PC-9 (cell line): ENCODE measurements at regions not wholly inside any gene's neighbourhood (a gene's known extent, or its start where the extent isn't known, plus 50 kb on each side); places are given as distances from the start of the nearest gene placed in this dataset.

Source experiments
- BruUV-seq: library from RNA; stranded (reverse); fragments of 400-500 nt; replicated peaks from 2 replicates; lab custom pipeline; 2021; lab: Mats Ljungman, UMichigan
- CTCF ChIA-PET: fragments of 300-600 bp; sonication (Branson Sonifier 250); formaldehyde crosslinking; loops from one replicate; lab custom pipeline; 2022; ENCODE audit warnings: antibody characterized with exemption; lab: Charles Lee
- POLR2A ChIA-PET: fragments of 300-600 bp; sonication (Branson Sonifier 250); formaldehyde crosslinking; loops from one replicate; lab custom pipeline; 2022; ENCODE audit warnings: antibody characterized with exemption; ENCODE audit not compliant: unreplicated experiment; lab: Charles Lee
- DNase-seq, 2 experiments: peaks; one replicate each; pipeline versions ENCODE4 v3.0.0 to v3.0.0-alpha.2; 2015 to 2022; ENCODE audit warnings: mixed read lengths in 1 of 2
- H2AFZ ChIP-seq: fragments of 200-600 bp; sonication (generic); 2 replicates; pipeline ENCODE4 v1.8.1; 2017; ENCODE audit warnings: antibody characterized with exemption
- H3F3A ChIP-seq: fragments of 200-600 bp; sonication (generic); 2 replicates; pipeline ENCODE4 v1.8.1; 2017; ENCODE audit warnings: antibody characterized with exemption, mild to moderate bottlenecking, low read depth; ENCODE audit not compliant: insufficient read depth
- H3K27ac ChIP-seq: fragments of 200-600 bp; sonication (generic); 2 replicates; pipeline ENCODE4 v1.6.1; 2016; ENCODE audit warnings: mixed run types
- H3K27me3 ChIP-seq: fragments of 200-600 bp; sonication (generic); 2 replicates; pipeline ENCODE4 v1.6.1; 2016; ENCODE audit warnings: low read depth, mixed run types; ENCODE audit not compliant: insufficient read depth
- H3K36me3 ChIP-seq: fragments of 200-600 bp; sonication (generic); 2 replicates; pipeline ENCODE4 v1.6.1; 2016; ENCODE audit warnings: low read depth, mixed run types
- H3K4me1 ChIP-seq: fragments of 200-600 bp; sonication (generic); replicated peaks from 2 replicates; pipeline ENCODE4 v1.6.1; 2016; ENCODE audit warnings: mixed run types; ENCODE audit not compliant: insufficient read depth
- H3K4me2 ChIP-seq: fragments of 200-600 bp; sonication (generic); 2 replicates; pipeline ENCODE4 v1.6.1; 2017; ENCODE audit warnings: mixed run types
- H3K4me3 ChIP-seq: fragments of 200-600 bp; sonication (generic); 2 replicates; pipeline ENCODE4 v1.6.1; 2016; ENCODE audit warnings: mixed run types
- H3K79me2 ChIP-seq: fragments of 200-600 bp; sonication (generic); 2 replicates; pipeline ENCODE4 v1.6.1; 2017; ENCODE audit warnings: low read depth, mixed run types
- H3K9me2 ChIP-seq: fragments of 200-600 bp; sonication (generic); 2 replicates; pipeline ENCODE4 v1.8.1; 2017; ENCODE audit warnings: mild to moderate bottlenecking; ENCODE audit not compliant: insufficient read depth
- H3K9me3 ChIP-seq: fragments of 200-600 bp; sonication (generic); 2 replicates; pipeline ENCODE4 v1.8.1; 2016; ENCODE audit warnings: low read depth; ENCODE audit not compliant: insufficient read depth
- H4K20me1 ChIP-seq: fragments of 200-600 bp; sonication (generic); 2 replicates; pipeline ENCODE4 v1.8.1; 2017; ENCODE audit not compliant: insufficient read depth
- EZH2 ChIP-seq: fragments of 200-600 bp; sonication (generic); IDR thresholded peaks from 2 replicates; pipeline ENCODE4 v1.8.0; 2017; ENCODE audit warnings: antibody characterized with exemption, low read depth
- intact Hi-C: fragments of 100-400 bp; cut with micrococcal nuclease; formaldehyde crosslinking; loops from one replicate; pipeline ENCODE4 v1.10.0; 2022; ENCODE audit not compliant: unreplicated experiment
- TF ChIP-seq, protein P1 (sequence below): fragments of 200-600 bp; sonication (generic); conservative IDR thresholded peaks from 2 replicates; pipeline ENCODE4 v1.6.1; 2017; ENCODE audit warnings: mixed run types, antibody characterized with exemption, mild to moderate bottlenecking, moderate library complexity

DNA sequence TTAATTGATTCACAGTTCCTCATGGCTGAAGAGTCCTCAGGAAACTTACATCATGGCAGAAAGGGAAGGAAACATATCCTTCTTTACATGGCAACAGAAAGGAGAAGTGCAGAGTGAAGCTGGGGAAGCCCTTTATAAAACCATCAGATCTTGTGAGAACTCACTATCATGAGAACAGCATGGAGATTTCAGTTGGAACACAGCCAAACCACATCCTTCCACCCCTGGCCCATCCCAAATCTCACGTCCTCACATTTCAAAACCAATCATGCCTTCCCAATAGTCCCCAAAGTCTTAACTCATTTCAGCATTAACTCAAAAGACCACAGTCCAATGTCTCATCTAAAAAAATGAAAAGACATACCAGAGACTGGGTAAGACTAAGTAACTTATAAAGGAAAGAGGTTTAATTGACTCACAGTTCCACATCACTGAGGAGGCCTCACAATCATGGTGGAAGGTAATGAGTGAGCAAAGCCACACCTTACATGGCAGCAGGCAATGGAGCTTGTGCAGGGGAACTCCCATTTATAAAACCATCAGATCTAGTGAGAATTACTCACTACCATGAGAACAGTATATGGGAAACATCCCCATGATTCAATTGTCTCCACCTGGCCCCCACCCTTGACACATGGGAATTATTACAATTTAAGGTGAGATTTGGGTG lies 105.2 kb downstream of the MRPL39 start:
- Histone ChIP-seq H3K27me3 (no peaks in the 10 kb centered on the region), H3F3A (no peaks in the 10 kb centered on the region), H3K4me3 (no peak overlapping the region), H3K36me3 (no peaks in the 10 kb centered on the region), H3K4me1 (no peaks in the 10 kb centered on the region), H3K79me2 (no peaks in the 10 kb centered on the region), H2AFZ (no peak overlapping the region), H4K20me1 (no peaks in the 10 kb centered on the region), H3K4me2 (no peak overlapping the region), H3K9me2 (no peaks in the 10 kb centered on the region), H3K27ac (no peak overlapping the region), H3K9me3 (no peaks in the 10 kb centered on the region)
- no peak for TF ChIP-seq EZH2
- ChIA-PET POLR2A (no interaction called here), CTCF (no interaction called here)
- intact Hi-C loops, result no loop called here
- BruUV-seq, result no TSS peak
- no peak for DNase-seq

DNA sequence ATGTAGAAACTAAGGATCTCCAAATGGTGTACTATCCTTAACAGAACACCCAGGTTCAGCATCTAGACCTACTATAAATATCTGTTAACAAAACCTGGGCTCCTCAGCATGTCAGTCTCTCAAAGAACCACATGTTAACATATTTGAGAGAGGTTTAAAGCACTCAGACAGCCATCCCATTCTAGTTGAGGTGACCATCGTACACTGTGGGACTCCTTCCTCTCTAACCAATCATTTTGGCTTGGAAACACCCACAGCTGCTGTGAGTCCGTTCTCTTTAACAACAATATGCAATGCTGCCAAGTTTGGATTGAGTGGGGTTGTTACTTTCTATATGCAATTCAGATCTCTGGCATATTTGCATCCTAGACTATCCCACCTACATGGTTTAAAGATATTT lies 105.8 kb downstream of the MRPL39 start:
- ChIA-PET POLR2A (no interaction called here), CTCF (no interaction called here)
- no TSS peak for BruUV-seq
- no peak for TF ChIP-seq EZH2
- TF ChIP-seq, protein P1, sequence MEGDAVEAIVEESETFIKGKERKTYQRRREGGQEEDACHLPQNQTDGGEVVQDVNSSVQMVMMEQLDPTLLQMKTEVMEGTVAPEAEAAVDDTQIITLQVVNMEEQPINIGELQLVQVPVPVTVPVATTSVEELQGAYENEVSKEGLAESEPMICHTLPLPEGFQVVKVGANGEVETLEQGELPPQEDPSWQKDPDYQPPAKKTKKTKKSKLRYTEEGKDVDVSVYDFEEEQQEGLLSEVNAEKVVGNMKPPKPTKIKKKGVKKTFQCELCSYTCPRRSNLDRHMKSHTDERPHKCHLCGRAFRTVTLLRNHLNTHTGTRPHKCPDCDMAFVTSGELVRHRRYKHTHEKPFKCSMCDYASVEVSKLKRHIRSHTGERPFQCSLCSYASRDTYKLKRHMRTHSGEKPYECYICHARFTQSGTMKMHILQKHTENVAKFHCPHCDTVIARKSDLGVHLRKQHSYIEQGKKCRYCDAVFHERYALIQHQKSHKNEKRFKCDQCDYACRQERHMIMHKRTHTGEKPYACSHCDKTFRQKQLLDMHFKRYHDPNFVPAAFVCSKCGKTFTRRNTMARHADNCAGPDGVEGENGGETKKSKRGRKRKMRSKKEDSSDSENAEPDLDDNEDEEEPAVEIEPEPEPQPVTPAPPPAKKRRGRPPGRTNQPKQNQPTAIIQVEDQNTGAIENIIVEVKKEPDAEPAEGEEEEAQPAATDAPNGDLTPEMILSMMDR, result no peak
- no peak for DNase-seq
- Histone ChIP-seq H3K4me2 (no peak overlapping the region), H3K79me2 (no peaks in the 10 kb centered on the region), H3K9me2 (no peaks in the 10 kb centered on the region), H3K27ac (no peak overlapping the region), H3K4me1 (no peaks in the 10 kb centered on the region), H4K20me1 (no peaks in the 10 kb centered on the region), H3K27me3 (no peaks in the 10 kb centered on the region), H2AFZ (no peak overlapping the region), H3F3A (no peaks in the 10 kb centered on the region), H3K4me3 (no peak overlapping the region), H3K9me3 (no peaks in the 10 kb centered on the region), H3K36me3 (no peaks in the 10 kb centered on the region)
- intact Hi-C loops, result no loop called here

DNA sequence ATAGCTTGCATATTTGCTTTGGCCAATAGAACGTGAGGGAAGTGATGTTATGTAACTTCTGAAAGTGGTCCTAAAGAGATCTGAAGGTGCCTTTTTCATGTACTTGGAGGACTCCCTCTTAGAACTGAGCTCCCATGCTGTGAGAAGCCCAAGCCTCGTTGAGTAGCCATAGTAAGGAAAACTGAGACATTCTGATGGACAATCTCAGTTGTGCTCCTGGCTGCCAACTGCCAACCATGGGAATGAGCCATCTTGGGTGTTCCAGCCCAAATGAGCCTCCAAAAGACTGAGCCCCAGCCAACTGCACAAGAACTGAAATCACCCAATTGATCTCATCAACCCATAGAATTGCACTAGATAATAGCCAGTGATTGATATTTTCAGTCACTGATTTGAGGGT lies 106.7 kb downstream of the MRPL39 start:
- intact Hi-C loops, result no loop called here
- TF ChIP-seq, protein P1, result no peak
- TF ChIP-seq EZH2, result no peak
- H3K27ac ChIP-seq, result no peak overlapping the region
- H4K20me1 ChIP-seq, result no peaks in the 10 kb centered on the region
- H3K4me2 ChIP-seq, result no peak overlapping the region
- no peaks in the 10 kb centered on the region for H3K9me2 ChIP-seq
- H3K4me3 ChIP-seq, result no peak overlapping the region
- ChIA-PET CTCF (no interaction called here), POLR2A (no interaction called here)
- H2AFZ ChIP-seq, result no peak overlapping the region
- no TSS peak for BruUV-seq
- H3K9me3 ChIP-seq, result no peaks in the 10 kb centered on the region
- H3K4me1 ChIP-seq, result no peaks in the 10 kb centered on the region
- no peaks in the 10 kb centered on the region for H3K27me3 ChIP-seq
- no peaks in the 10 kb centered on the region for H3K79me2 ChIP-seq
- no peaks in the 10 kb centered on the region for H3K36me3 ChIP-seq
- no peaks in the 10 kb centered on the region for H3F3A ChIP-seq
- no peak for DNase-seq
